Colonic mucosa (tissue), 4 donors: ENCODE measurements at regions not wholly inside any gene's neighbourhood (a gene's known extent, or its start where the extent isn't known, plus 50 kb on each side); places are given as distances from the start of the nearest gene placed in this dataset.

ENCODE experiments used
- DNase-seq: peaks from one replicate; pipeline ENCODE4 v3.0.0-alpha.2; 2020
- H3K27ac ChIP-seq: fragments of 200-600 bp; one replicate; pipeline ENCODE4 v1.8.0; 2021
- H3K27me3 ChIP-seq: fragments of 200-600 bp; one replicate; pipeline ENCODE4 v1.8.0; 2021
- H3K36me3 ChIP-seq: fragments of 200-600 bp; one replicate; pipeline ENCODE4 v1.8.0; 2021
- H3K4me1 ChIP-seq: fragments of 200-600 bp; one replicate; pipeline ENCODE4 v1.8.0; 2021; ENCODE audit warnings: mild to moderate bottlenecking
- H3K4me3 ChIP-seq: fragments of 200-600 bp; one replicate; pipeline ENCODE4 v1.8.0; 2021
- H3K9ac ChIP-seq, 2 donors: one replicate each; pipeline ENCODE4 v1.7.0; 2013; ENCODE audit warnings: control low read depth in 2 of 2, low read depth in 2 of 2, low read length in 2 of 2
- H3K9me3 ChIP-seq: fragments of 200-600 bp; one replicate; pipeline ENCODE4 v1.8.0; 2021
- CTCF ChIP-seq: fragments of 200-600 bp; IDR thresholded peaks from one replicate; pipeline ENCODE4 v1.8.0; 2022; ENCODE audit warnings: antibody characterized with exemption, mild to moderate bottlenecking
- intact Hi-C: fragments of 100-400 bp; cut with DNase I; formaldehyde crosslinking; loops from one replicate; pipeline ENCODE4 v1.14.1; 2022
- donor health status: healthy.
- donor health status: DM: no; HTN: no; CAD: no.
- donor health status: DM: no; HTN: no; CAD: no.

- H3K4me3 ChIP-seq: no peak overlapping the region
- no peaks in the 10 kb centered on the region for H3K27me3 ChIP-seq
- H3K27ac ChIP-seq: no peak overlapping the region
- H3K4me1 ChIP-seq: no peaks in the 10 kb centered on the region
- DNase-seq: no peak
- intact Hi-C loops: no loop called here
- H3K9ac ChIP-seq: no peak overlapping the region
- no peaks in the 10 kb centered on the region for H3K9me3 ChIP-seq
- TF ChIP-seq CTCF: no peak
- H3K36me3 ChIP-seq: no peaks in the 10 kb centered on the region
Measured at GRCh38 chr5:58122848-58123392, 337.0 kb downstream of the PLK2 start.

- intact Hi-C loops: no loop called here
- Histone ChIP-seq H3K9me3 (no peaks in the 10 kb centered on the region), H3K4me1 (no peaks in the 10 kb centered on the region), H3K27ac (no peak overlapping the region), H3K9ac (no peak overlapping the region), H3K27me3 (no peaks in the 10 kb centered on the region), H3K4me3 (no peak overlapping the region), H3K36me3 (no peaks in the 10 kb centered on the region)
- TF ChIP-seq CTCF: no peak
- DNase-seq: no peak
Measured at GRCh38 chr5:58122157-58122556, 337.7 kb downstream of the PLK2 start.

GRCh38 chr5:58121391-58121790 lies 338.5 kb downstream of the PLK2 start:
- no peak overlapping the region for H3K9ac ChIP-seq
- no peak overlapping the region for H3K4me3 ChIP-seq
- intact Hi-C loops: no loop called here
- H3K27me3 ChIP-seq: no peaks in the 10 kb centered on the region
- H3K36me3 ChIP-seq: no peaks in the 10 kb centered on the region
- H3K9me3 ChIP-seq: no peaks in the 10 kb centered on the region
- DNase-seq: no peak
- no peaks in the 10 kb centered on the region for H3K4me1 ChIP-seq
- no peak for TF ChIP-seq CTCF
- H3K27ac ChIP-seq: no peak overlapping the region

GRCh38 chr5:58117542-58117941 lies 342.3 kb downstream of the PLK2 start:
- Histone ChIP-seq H3K9ac (no peak overlapping the region), H3K4me1 (no peaks in the 10 kb centered on the region), H3K27ac (no peak overlapping the region), H3K9me3 (no peaks in the 10 kb centered on the region), H3K4me3 (no peak overlapping the region), H3K36me3 (no peaks in the 10 kb centered on the region), H3K27me3 (no peaks in the 10 kb centered on the region)
- no peak for TF ChIP-seq CTCF
- intact Hi-C loops: no loop called here
- no peak for DNase-seq

GRCh38 chr5:58116346-58116745 lies 343.5 kb downstream of the PLK2 start:
- no peak overlapping the region for H3K27ac ChIP-seq
- no peaks in the 10 kb centered on the region for H3K9me3 ChIP-seq
- TF ChIP-seq CTCF: no peak
- no peaks in the 10 kb centered on the region for H3K4me1 ChIP-seq
- DNase-seq: no peak
- intact Hi-C loops: no loop called here
- H3K9ac ChIP-seq: no peak overlapping the region
- H3K36me3 ChIP-seq: no peaks in the 10 kb centered on the region
- H3K27me3 ChIP-seq: no peaks in the 10 kb centered on the region
- no peak overlapping the region for H3K4me3 ChIP-seq
